Breast epithelium (tissue), 4 donors: ENCODE measurements at regions not wholly inside any gene's neighbourhood (a gene's known extent, or its start where the extent isn't known, plus 50 kb on each side); places are given as distances from the start of the nearest gene placed in this dataset.

Source experiments
- DNase-seq, 2 donors: peaks; one replicate each; pipeline ENCODE4 v3.0.0-alpha.2; 2019; ENCODE audit warnings: low spot score in 2 of 2
- H3K27ac ChIP-seq, 2 donors: fragments of 200-600 bp; sonication (generic) in 1 of 2; one replicate each; pipeline ENCODE4 v1.5.1; 2016 to 2019; ENCODE audit warnings: mild to moderate bottlenecking in 1 of 2
- H3K27me3 ChIP-seq, 2 donors: fragments of 200-600 bp; sonication (generic) in 1 of 2; one replicate each; pipeline versions ENCODE4 v1.5.1 to v1.6.0; 2017 to 2019; ENCODE audit warnings: control low read depth in 1 of 2, mild to moderate bottlenecking in 1 of 2
- H3K36me3 ChIP-seq: fragments of 200-600 bp; one replicate; pipeline ENCODE4 v1.5.1; 2019
- H3K4me1 ChIP-seq, 2 donors: fragments of 200-600 bp; sonication (generic); one replicate each; pipeline ENCODE4 v1.5.1; 2016 to 2019; ENCODE audit warnings: control low read depth in 1 of 2
- H3K4me3 ChIP-seq, 3 donors: fragments of 200-600 bp; sonication (generic); 1 replicate in 2 of 3; 2 replicates in 1 of 3; pipeline ENCODE4 v1.5.1; 2016 to 2019; ENCODE audit warnings: mild to moderate bottlenecking in 3 of 3, moderate library complexity in 2 of 3
- H3K9me3 ChIP-seq, 2 donors: fragments of 200-600 bp; sonication (generic) in 1 of 2; one replicate each; pipeline ENCODE4 v1.5.1; 2016 to 2019; ENCODE audit warnings: control low read depth in 1 of 2
- CTCF ChIP-seq, 3 donors: fragments of 450-650 bp; IDR thresholded peaks; one replicate each; pipeline ENCODE4 v1.5.1; 2016 to 2017; ENCODE audit warnings: antibody characterized with exemption in 3 of 3, mild to moderate bottlenecking in 3 of 3, moderate library complexity in 3 of 3
- POLR2A ChIP-seq: fragments of 450-650 bp; IDR thresholded peaks from one replicate; pipeline ENCODE4 v1.6.1; 2016; ENCODE audit warnings: antibody characterized with exemption, mild to moderate bottlenecking, moderate library complexity
- POLR2AphosphoS5 ChIP-seq, 3 donors: sonication (generic); formaldehyde crosslinking; IDR thresholded peaks; one replicate each; pipeline ENCODE4 v1.6.1; 2017; ENCODE audit warnings: antibody characterized with exemption in 3 of 3
- intact Hi-C: fragments of 100-400 bp; cut with DNase I; formaldehyde crosslinking; loops from one replicate; pipeline ENCODE4 v1.15.1; 2023; ENCODE audit warnings: low total_unique reads

GRCh38 chr6:8670792-8671191, 235.4 kb upstream of the SLC35B3 start:
- Histone ChIP-seq H3K9me3 (no peaks in the 10 kb centered on the region), H3K4me1 (no peaks in the 10 kb centered on the region), H3K36me3 (no peaks in the 10 kb centered on the region), H3K4me3 (no peak overlapping the region), H3K27me3 (no peaks in the 10 kb centered on the region), H3K27ac (no peak overlapping the region)
- DNase-seq = no peak
- TF ChIP-seq POLR2AphosphoS5 (IDR thresholded peaks at IDR 0.05) (no peak), POLR2A (no peak), CTCF (IDR thresholded peaks at IDR 0.05) (no peak)
- intact Hi-C loops = no loop called here

GRCh38 chr6:8664700-8665099, 229.4 kb upstream of the SLC35B3 start:
- Histone ChIP-seq H3K4me1 (no peaks in the 10 kb centered on the region), H3K27me3 (no peaks in the 10 kb centered on the region), H3K36me3 (no peaks in the 10 kb centered on the region), H3K9me3 (no peaks in the 10 kb centered on the region), H3K27ac (no peak overlapping the region), H3K4me3 (no peak overlapping the region)
- intact Hi-C loops = no loop called here
- no peak for DNase-seq
- no peak for TF ChIP-seq POLR2AphosphoS5 (IDR thresholded peaks at IDR 0.05)
- no peak for TF ChIP-seq CTCF (IDR thresholded peaks at IDR 0.05)
- TF ChIP-seq POLR2A = no peak

GRCh38 chr6:8664070-8664469, 228.7 kb upstream of the SLC35B3 start:
- H3K9me3 ChIP-seq = no peaks in the 10 kb centered on the region
- intact Hi-C loops = no loop called here
- no peak for DNase-seq
- TF ChIP-seq POLR2A (no peak), CTCF (IDR thresholded peaks at IDR 0.05) (no peak), POLR2AphosphoS5 (IDR thresholded peaks at IDR 0.05) (no peak)
- no peaks in the 10 kb centered on the region for H3K27me3 ChIP-seq
- H3K27ac ChIP-seq = no peak overlapping the region
- no peaks in the 10 kb centered on the region for H3K36me3 ChIP-seq
- no peak overlapping the region for H3K4me3 ChIP-seq
- no peaks in the 10 kb centered on the region for H3K4me1 ChIP-seq

GRCh38 chr6:8659404-8660189, 224.3 kb upstream of the SLC35B3 start:
- intact Hi-C loops = no loop called here
- no peak for DNase-seq
- Histone ChIP-seq H3K27me3 (no peaks in the 10 kb centered on the region), H3K4me1 (no peaks in the 10 kb centered on the region), H3K9me3 (no peaks in the 10 kb centered on the region), H3K4me3 (no peak overlapping the region), H3K27ac (no peak overlapping the region), H3K36me3 (no peaks in the 10 kb centered on the region)
- TF ChIP-seq CTCF (IDR thresholded peaks at IDR 0.05) (no peak), POLR2A (no peak), POLR2AphosphoS5 (IDR thresholded peaks at IDR 0.05) (no peak)

- TF ChIP-seq POLR2A (no peak), CTCF (IDR thresholded peaks at IDR 0.05) (no peak), POLR2AphosphoS5 (IDR thresholded peaks at IDR 0.05) (no peak)
- H3K27me3 ChIP-seq = no peaks in the 10 kb centered on the region
- intact Hi-C loops = no loop called here
- no peaks in the 10 kb centered on the region for H3K36me3 ChIP-seq
- no peaks in the 10 kb centered on the region for H3K4me1 ChIP-seq
- H3K27ac ChIP-seq = no peak overlapping the region
- DNase-seq = no peak
- H3K4me3 ChIP-seq = no peak overlapping the region
- no peaks in the 10 kb centered on the region for H3K9me3 ChIP-seq
Measured at GRCh38 chr6:8658416-8658815, 223.1 kb upstream of the SLC35B3 start.
